HepG2 (cell line): ENCODE measurements at regions not wholly inside any gene's neighbourhood (a gene's known extent, or its start where the extent isn't known, plus 50 kb on each side); places are given as distances from the start of the nearest gene placed in this dataset.

Experiments
- ATAC-seq: fragments of 200-7000 bp; cut with Tn5 transposase; 3 replicates; pipeline ENCODE4 v1.9.1; 2020; ENCODE audit warnings: mild to moderate bottlenecking, moderate library complexity
- BruUV-seq: library from RNA; stranded (reverse); fragments of 400-500 nt; replicated peaks from 2 replicates; lab custom pipeline; 2021; lab: Mats Ljungman, UMichigan
- CTCF ChIA-PET: fragments of 300-600 bp; formaldehyde crosslinking; extraction: SDS; loops from one replicate; lab custom pipeline; 2021; ENCODE audit warnings: low total read pairs, inconsistent platforms, low intra/inter-chr PET ratio; lab: Yijun Ruan, JAX
- POLR2A ChIA-PET: fragments of 350-600 bp; sonication (Branson Sonifier 250); formaldehyde crosslinking; loops from one replicate; lab custom pipeline; 2020; ENCODE audit warnings: antibody characterized with exemption, inconsistent platforms; lab: Yijun Ruan, JAX
- DNase-seq: peaks from one replicate; pipeline ENCODE4 v3.0.0-alpha.2; 2015; ENCODE audit warnings: low spot score
- FAIRE-seq: peaks from 3 replicates; lab custom pipeline; 2011; peaks lifted over from hg19 to GRCh38; lab: Jason Lieb, UNC
- H2AFZ ChIP-seq: one replicate; pipeline ENCODE4 v1.6.1; 2011; ENCODE audit warnings: low read length, inconsistent platforms
- H3K27ac ChIP-seq: fragments of 300-600 bp; 3 replicates; pipeline ENCODE4 v1.8.0; 2011; ENCODE audit warnings: mixed run types, mild to moderate bottlenecking, mixed read lengths, low read length, inconsistent platforms; ENCODE audit not compliant: insufficient read depth; ENCODE audit errors: extremely low read length
- H3K27me3 ChIP-seq, 2 experiments: fragments of 200-600 bp in 1 of 2; 2 replicates in 1 of 2; 3 replicates in 1 of 2; pipeline versions ENCODE4 v1.6.0 to v1.8.0; 2011; ENCODE audit warnings: low read length in 2 of 2, mild to moderate bottlenecking in 2 of 2, moderate library complexity in 2 of 2, inconsistent platforms in 1 of 2; ENCODE audit not compliant: insufficient read depth in 2 of 2, control insufficient read depth in 1 of 2
- H3K36me3 ChIP-seq, 2 experiments: fragments of 200-600 bp in 1 of 2; replicated peaks in 1 of 2; 2 replicates in 1 of 2; 3 replicates in 1 of 2; pipeline versions ENCODE4 v1.5.1 to v1.8.0; 2011; ENCODE audit warnings: low read length in 2 of 2, inconsistent platforms in 1 of 2; ENCODE audit not compliant: insufficient read depth in 2 of 2, control insufficient read depth in 1 of 2
- H3K4me1 ChIP-seq: 2 replicates; pipeline ENCODE4 v1.5.1; 2012; ENCODE audit warnings: low read length, inconsistent platforms; ENCODE audit not compliant: insufficient read depth
- H3K4me2 ChIP-seq: 2 replicates; pipeline ENCODE4 v1.6.0; 2011; ENCODE audit warnings: low read depth, low read length, inconsistent platforms
- H3K4me3 ChIP-seq, 3 experiments: fragments of 200-600 bp in 1 of 3; sonication (generic), shearing (Covaris generic) in 1 of 3; replicated peaks in 1 of 3; 2 replicates each; pipeline ENCODE4 v1.5.1; 2011 to 2016; ENCODE audit warnings: low read length in 3 of 3, inconsistent platforms in 2 of 3, low read depth in 2 of 3, mild to moderate bottlenecking in 2 of 3, control low read depth in 1 of 3, mixed read lengths in 1 of 3; ENCODE audit not compliant: insufficient read depth in 1 of 3
- H3K79me2 ChIP-seq: one replicate; pipeline ENCODE4 v1.6.1; 2011; ENCODE audit warnings: low read length, inconsistent platforms; ENCODE audit not compliant: insufficient read depth
- H3K9ac ChIP-seq: 2 replicates; pipeline ENCODE4 v1.6.0; 2011; ENCODE audit warnings: mild to moderate bottlenecking, low read depth, low read length, inconsistent platforms; ENCODE audit not compliant: insufficient read depth
- H3K9me3 ChIP-seq: 2 replicates; pipeline ENCODE4 v1.5.1; 2012; ENCODE audit warnings: mild to moderate bottlenecking, low read length
- H4K20me1 ChIP-seq: 2 replicates; pipeline ENCODE4 v1.6.0; 2011; ENCODE audit warnings: inconsistent platforms, mild to moderate bottlenecking, low read length, moderate library complexity; ENCODE audit not compliant: insufficient read depth
- ATAD3A ChIP-seq: sonication (generic); formaldehyde crosslinking; IDR thresholded peaks from 2 replicates; pipeline ENCODE4 v1.4.0; 2020; ENCODE audit warnings: missing genetic modification reagents
- CAMTA2 ChIP-seq: sonication (generic); formaldehyde crosslinking; IDR thresholded peaks from 2 replicates; pipeline ENCODE4 v1.4.0; 2020; ENCODE audit warnings: mild to moderate bottlenecking, missing genetic modification reagents, borderline replicate concordance
- MTA1 ChIP-seq: sonication (generic); formaldehyde crosslinking; IDR thresholded peaks from 2 replicates; pipeline ENCODE4 v1.4.0; 2020; ENCODE audit warnings: missing genetic modification reagents, mild to moderate bottlenecking, borderline replicate concordance
- PHF5A ChIP-seq: IDR thresholded peaks from one replicate; pipeline ENCODE4 v1.6.1; 2018; ENCODE audit warnings: low read depth, missing genetic modification reagents; ENCODE audit not compliant: unreplicated experiment
- RAD51 ChIP-seq: fragments of 450-650 bp; IDR thresholded peaks from 2 replicates; pipeline ENCODE4 v1.6.1; 2016; ENCODE audit warnings: borderline replicate concordance
- REPIN1 ChIP-seq: sonication (generic); formaldehyde crosslinking; IDR thresholded peaks from 2 replicates; pipeline ENCODE4 v1.8.0; 2022; ENCODE audit warnings: missing genetic modification reagents, low read depth, mild to moderate bottlenecking, borderline replicate concordance
- TBL1XR1 ChIP-seq: fragments of 150-350 bp; IDR thresholded peaks from 2 replicates; pipeline ENCODE4 v1.6.1; 2014; ENCODE audit warnings: borderline replicate concordance, low read length; ENCODE audit not compliant: partially characterized antibody
- TOE1 ChIP-seq: sonication (generic); formaldehyde crosslinking; IDR thresholded peaks from 2 replicates; pipeline ENCODE4 v1.4.0; 2020; ENCODE audit warnings: mild to moderate bottlenecking, missing genetic modification reagents
- ZHX2 ChIP-seq, 2 experiments: sonication (generic) in 1 of 2; formaldehyde crosslinking in 1 of 2; IDR thresholded peaks; 2 replicates each; pipeline versions ENCODE4 v1.6.1 to v1.9.0; 2014 to 2022; ENCODE audit warnings: antibody characterized with exemption in 1 of 2, borderline replicate concordance in 1 of 2, inconsistent platforms in 1 of 2, low read depth in 1 of 2, missing genetic modification reagents in 1 of 2
- ZNF280B ChIP-seq: sonication (generic); formaldehyde crosslinking; IDR thresholded peaks from 2 replicates; pipeline ENCODE4 v1.5.0; 2020; ENCODE audit warnings: missing genetic modification reagents, mild to moderate bottlenecking, borderline replicate concordance
- ZNF549 ChIP-seq: sonication (generic); formaldehyde crosslinking; IDR thresholded peaks from 2 replicates; pipeline ENCODE4 v1.5.0; 2020; ENCODE audit warnings: missing genetic modification reagents
- ZNF616 ChIP-seq: sonication (generic); formaldehyde crosslinking; IDR thresholded peaks from 2 replicates; pipeline ENCODE4 v1.5.0; 2020; ENCODE audit warnings: low read depth, mild to moderate bottlenecking, missing genetic modification reagents
- ZNF772 ChIP-seq: sonication (generic); formaldehyde crosslinking; IDR thresholded peaks from 2 replicates; pipeline ENCODE4 v1.5.0; 2020; ENCODE audit warnings: mild to moderate bottlenecking, missing genetic modification reagents
- ZNF777 ChIP-seq: sonication (generic); formaldehyde crosslinking; IDR thresholded peaks from 2 replicates; pipeline ENCODE4 v1.4.0; 2020; ENCODE audit warnings: missing genetic modification reagents
- WGBS: methylation state at CpG from one replicate; pipeline ENCODE4 v1.1.6; 2017; ENCODE audit warnings: low lambda C conversion rate; 5-methylcytosine and 5-hydroxymethylcytosine counted together
- in situ Hi-C: cut with HindIII; loops from 2 replicates; pipeline ENCODE4 v1.10.0; 2017; ENCODE audit warnings: low pct_unique_long_range_greater_than_20kb; ENCODE audit not compliant: extremely low pct_ligation_motif_present
- intact Hi-C: fragments of 100-400 bp; cut with micrococcal nuclease; formaldehyde crosslinking; loops from one replicate; pipeline ENCODE4 v1.10.0; 2022; ENCODE audit not compliant: unreplicated experiment
- TF ChIP-seq, protein P1 (sequence below): sonication (generic); formaldehyde crosslinking; IDR thresholded peaks from 2 replicates; pipeline ENCODE4 v1.5.0; 2020; ENCODE audit warnings: missing genetic modification reagents

- in situ Hi-C loops (no loop called here), intact Hi-C loops (no loop called here)
- ATAC-seq (no peak), FAIRE-seq (no peak), DNase-seq (no peak)
- Histone ChIP-seq H3K9ac (no peak overlapping the region), H3K79me2 (no peaks in the 10 kb centered on the region), H2AFZ (no peak overlapping the region), H3K4me2 (no peak overlapping the region), H3K36me3 (no peaks in the 10 kb centered on the region), H4K20me1 (no peaks in the 10 kb centered on the region), H3K4me1 (no peaks in the 10 kb centered on the region), H3K9me3 (no peaks in the 10 kb centered on the region), H3K27ac (no peak overlapping the region), H3K4me3 (no peak overlapping the region), H3K27me3 (no peaks in the 10 kb centered on the region)
- BruUV-seq = no TSS peak
- ChIA-PET CTCF (no interaction called here), POLR2A (no interaction called here)
- 2% methylated on average over 2 of the region's 2 CpGs for whole genome bisulfite sequencing
- TF ChIP-seq ATAD3A (CRISPR knock-in tag) = no peak
- TF ChIP-seq MTA1 (CRISPR knock-in tag) = no peak
- TF ChIP-seq ZNF549 (CRISPR knock-in tag) = no peak
- TF ChIP-seq PHF5A (CRISPR knock-in tag) = no peak
- TF ChIP-seq TOE1 (CRISPR knock-in tag) = no peak
- TF ChIP-seq REPIN1 = no peak
- TF ChIP-seq CAMTA2 (CRISPR knock-in tag) = no peak
- no peak for TF ChIP-seq RAD51
- TF ChIP-seq ZNF280B (CRISPR knock-in tag) = no peak
- no peak for TF ChIP-seq TBL1XR1
- TF ChIP-seq ZHX2 (IDR thresholded peaks at IDR 0.05; ENCODE audit: low read depth) = no peak
- TF ChIP-seq ZHX2 (CRISPR knock-in tag; IDR thresholded peaks at IDR 0.05; ENCODE audit: borderline replicate concordance) = no peak
- TF ChIP-seq, protein P1, sequence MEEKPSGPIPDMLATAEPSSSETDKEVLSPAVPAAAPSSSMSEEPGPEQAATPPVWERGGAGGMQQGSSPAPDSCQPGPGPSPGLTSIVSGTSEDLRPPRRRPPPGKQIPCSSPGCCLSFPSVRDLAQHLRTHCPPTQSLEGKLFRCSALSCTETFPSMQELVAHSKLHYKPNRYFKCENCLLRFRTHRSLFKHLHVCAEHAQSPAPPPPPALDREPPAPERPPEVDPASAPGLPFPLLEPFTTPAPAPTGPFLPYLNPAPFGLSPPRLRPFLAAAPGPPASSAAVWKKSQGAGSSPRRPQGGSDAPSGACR (CRISPR knock-in tag) = no peak
- TF ChIP-seq ZNF777 (CRISPR knock-in tag) = no peak
- TF ChIP-seq ZNF616 (CRISPR knock-in tag) = no peak
- TF ChIP-seq ZNF772 (CRISPR knock-in tag) = no peak
These were observed 204.3 kb upstream of the GBE1 start for GRCh38 chr3:81965696-81966095.
